GM19043 (cell line): ENCODE measurements at regions not wholly inside any gene's neighbourhood (a gene's known extent, or its start where the extent isn't known, plus 50 kb on each side); places are given as distances from the start of the nearest gene placed in this dataset.

Experiments used
- ATAC-seq: cut with Tn5 transposase; IDR thresholded peaks from one replicate; pipeline ENCODE4 v1.9.1; 2021; ENCODE audit warnings: low read depth; ENCODE audit not compliant: unreplicated experiment

GRCh38 chr15:70478251-70478990 lies 284.9 kb downstream of the UACA start:
- ATAC-seq: no peak

GRCh38 chr15:70477750-70478250 lies 285.6 kb downstream of the UACA start:
- ATAC-seq: no peak

GRCh38 chr15:70476441-70476840 lies 286.9 kb downstream of the UACA start:
- no peak for ATAC-seq

DNA sequence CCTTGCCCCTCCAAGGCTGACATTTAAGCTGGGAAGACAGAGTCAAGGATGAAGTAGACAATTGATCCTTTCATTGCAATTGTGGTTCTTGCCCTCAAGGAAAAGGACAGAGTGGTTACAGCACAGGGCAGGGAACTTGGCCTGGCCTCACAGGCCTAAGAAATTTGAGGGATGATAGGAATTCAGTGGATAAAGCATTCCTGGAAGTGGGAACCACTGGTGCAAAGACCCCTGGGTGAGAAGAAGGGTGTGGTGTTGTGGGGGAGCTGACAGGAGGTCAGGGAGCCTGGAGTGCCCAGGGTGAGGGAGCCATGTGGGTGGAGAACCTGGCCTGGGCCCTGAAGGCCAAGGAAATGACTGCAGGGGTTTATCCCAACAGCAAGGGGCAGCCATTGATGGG lies 287.4 kb downstream of the UACA start:
- no peak for ATAC-seq

DNA sequence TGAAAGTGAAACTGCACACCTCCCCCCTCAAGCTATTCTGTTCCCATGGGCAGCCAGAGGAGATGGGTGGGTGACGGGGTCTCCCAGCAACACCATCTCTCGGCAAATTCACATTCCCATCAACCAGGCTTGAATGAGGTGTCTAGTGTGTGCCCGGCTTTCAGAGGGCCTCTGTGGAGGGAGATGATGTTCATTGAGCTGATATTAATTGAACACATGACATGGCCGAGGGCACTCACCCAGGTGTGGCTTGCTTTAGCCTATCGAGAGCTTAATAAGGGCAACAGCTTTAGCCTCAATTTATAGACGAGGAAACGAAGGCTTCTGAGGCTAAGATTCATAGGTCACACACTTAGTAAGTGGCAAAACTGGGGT lies 288.0 kb downstream of the UACA start:
- ATAC-seq: no peak

DNA sequence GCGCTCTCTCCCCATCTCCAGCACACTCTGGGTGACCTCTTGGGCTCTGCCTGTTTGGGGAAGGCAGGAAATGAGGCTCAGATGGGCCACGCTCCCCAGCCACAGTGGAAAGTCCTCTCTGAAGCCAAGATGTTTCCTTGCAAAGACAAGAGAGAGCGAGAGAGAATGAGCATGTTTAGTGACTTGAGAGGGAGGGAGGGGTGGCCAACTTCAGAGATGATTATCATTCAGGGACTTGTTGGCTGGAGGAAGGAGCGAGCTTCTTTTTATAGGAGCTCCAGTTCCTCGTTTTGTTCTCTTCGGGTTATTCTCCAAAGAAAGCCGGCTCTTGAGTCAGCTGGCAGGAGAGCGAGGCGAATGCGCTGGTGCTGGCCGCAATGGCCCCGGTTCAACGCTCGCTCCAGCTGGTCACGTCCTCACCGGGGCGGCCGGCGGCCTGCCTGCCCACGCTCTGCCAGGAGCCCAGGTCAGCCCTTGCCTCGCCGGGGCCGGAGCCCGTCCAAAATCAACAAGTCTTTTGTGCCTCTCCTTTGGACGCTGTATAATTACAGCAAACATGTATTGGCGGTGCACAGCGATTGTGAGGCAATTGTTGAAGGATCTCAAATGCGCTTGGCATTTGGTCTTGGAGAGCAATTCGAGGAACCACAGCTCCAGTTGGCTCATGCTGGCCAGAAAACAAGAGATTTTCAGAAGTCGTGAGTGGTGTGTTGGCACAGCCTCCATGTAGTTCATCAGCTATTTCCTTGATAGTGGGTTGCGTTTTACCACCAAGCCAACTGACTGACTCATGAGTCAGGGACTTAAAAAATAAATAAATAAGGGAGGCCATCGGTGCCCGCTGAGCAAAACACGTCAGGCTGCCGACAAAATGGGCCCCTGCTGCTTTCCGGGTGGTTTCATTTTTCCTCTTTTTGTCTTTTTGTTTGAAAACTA lies 288.6 kb downstream of the UACA start:
- ATAC-seq: no peak

DNA sequence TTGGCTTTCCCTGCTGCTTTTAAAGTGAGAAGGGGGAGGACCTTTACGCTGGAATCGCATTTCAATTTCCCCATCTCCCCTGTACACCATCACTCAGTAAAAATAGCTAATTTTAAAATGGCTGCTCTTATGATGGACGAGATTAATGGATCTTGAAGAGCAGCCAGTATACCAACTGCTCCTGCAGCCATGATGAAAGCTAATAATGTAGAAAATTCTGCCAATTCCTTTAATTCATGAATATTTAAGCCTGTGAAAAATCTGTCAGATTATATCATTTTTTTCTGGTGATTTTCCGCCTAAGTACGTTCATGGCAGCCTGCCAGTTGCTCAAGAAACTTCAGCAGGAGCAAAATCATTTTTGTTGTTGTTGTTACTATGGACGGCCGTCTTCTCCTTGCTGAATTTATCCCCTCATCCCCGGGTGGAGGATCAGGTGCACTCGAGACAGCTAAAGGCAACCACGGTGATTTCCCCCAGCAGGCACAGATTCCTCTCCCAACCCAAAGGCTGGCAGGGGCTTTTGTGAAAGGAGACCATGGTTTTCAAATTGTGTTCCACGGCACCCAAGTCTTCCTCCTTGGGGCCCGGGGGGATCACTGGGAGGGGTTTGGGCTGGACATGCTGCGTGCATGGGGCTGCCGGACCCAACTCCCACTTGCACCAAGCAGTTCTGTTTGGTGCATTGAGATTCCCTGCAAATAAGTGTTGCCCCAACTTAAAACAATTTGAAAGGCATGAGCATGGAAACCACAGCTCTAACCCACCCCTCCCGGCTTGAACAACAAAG lies 289.6 kb downstream of the UACA start:
- ATAC-seq: no peak

DNA sequence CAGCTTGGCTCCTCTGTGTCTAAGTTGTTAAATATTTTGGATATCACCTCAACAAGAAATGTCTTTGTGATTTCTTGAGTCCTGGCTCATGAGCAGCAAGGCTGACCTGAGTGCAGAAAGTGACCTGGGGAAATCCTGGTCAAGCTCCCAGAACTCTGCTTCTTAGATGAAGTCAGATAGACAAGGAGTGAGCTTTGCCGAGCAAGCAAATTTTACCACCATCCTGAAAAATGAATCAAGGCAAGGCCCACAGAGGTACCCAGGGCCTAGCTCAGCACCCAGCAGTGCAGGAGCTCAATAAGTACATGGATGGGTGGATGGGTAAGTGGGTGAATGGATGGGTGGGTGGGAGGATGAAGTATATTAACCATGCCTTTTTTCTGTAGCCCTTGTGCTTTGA lies 291.8 kb downstream of the UACA start:
- no peak for ATAC-seq

GRCh38 chr15:70470556-70471191 lies 292.7 kb downstream of the UACA start:
- ATAC-seq: no peak

DNA sequence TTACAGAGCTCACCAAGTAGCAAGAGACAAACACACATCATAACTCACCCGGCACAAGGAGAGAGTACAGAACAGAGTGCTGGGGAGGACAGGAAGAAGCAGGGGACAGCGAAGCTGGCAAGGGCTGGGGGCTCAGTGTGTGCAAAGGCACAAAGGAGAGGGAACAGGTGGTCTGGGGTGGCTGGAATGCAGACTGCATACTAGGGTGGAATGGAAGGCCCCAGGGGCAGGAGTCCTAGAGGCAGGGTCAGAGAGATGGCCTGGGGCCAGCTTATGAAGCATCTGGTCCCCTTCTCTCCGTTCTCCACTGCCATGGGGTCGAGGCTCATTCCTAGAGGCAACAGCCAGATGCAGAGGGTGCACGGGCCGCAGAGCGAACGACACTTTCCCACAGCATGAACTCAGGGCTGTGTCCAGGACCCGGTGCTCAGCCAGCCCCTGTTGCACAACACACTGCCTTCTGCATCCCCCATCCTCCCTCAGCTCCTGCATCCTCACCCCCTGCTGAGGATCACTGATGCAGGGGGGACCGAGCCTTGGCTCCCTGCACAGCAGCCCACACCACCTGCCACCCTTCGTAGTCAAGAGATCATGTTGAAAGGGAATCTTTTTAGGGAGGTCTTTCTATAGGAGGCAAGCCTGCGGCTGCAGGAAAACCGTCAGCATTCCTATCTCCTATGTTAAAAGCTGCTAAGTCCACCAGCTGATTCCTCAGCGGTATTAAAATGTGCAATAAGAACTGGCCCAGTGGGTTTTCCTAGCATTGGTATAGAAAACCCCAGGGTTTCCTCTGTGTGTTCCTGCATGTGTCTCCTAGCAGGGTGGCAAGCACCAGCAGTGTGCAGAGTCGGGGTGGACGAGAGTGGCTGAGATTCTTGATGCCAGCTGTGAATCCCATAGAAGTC lies 293.5 kb downstream of the UACA start:
- ATAC-seq: no peak

- no peak for ATAC-seq
Observed at GRCh38 chr15:70469182-70469581, 294.2 kb downstream of the UACA start.

- no peak for ATAC-seq
Observed at GRCh38 chr15:70466895-70467529, 296.3 kb downstream of the UACA start.

DNA sequence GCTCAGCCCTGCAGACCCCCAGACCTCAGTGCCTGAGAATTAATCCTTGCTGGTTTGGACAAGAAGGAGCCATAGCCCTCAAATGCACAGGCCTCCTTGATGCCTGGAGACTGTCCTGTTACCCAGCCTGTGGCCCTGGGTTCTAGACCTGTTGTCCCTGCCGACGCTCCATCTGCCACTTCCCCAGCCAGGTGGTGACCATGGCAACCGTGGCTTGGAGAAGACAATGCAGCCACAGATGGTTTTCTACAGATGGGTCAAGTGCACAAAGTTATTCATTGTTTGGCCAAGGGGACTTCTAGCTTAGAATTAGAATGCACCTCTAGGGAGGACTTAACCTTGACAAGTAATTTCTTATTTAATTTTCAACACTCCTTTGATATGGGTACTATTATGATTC lies 297.1 kb downstream of the UACA start:
- ATAC-seq: no peak

GRCh38 chr15:70465812-70466211 lies 297.5 kb downstream of the UACA start:
- ATAC-seq: no peak

- peak; percentile 3 for ATAC-seq
Observed at GRCh38 chr15:70463453-70463834, 299.9 kb downstream of the UACA start.

DNA sequence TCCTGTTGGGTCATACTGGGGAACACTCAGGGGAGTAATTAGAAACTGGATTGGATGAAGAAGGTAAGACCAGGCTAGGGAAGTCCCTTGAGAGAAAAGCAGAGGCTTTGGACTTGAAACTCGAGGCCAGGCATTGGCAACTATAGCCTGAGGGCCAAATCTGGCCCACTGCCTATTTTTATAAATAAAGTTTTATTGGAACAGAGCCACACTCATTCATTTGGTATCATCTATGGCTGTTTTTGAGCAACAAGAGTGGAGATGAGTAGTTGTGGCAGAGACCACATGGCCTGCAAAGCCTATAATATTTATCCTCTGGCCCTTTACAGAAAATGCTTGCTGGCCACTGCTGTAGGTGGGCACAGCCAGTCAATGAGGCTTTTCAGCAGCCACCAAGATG lies 301.4 kb downstream of the UACA start:
- ATAC-seq: no peak

GRCh38 chr15:70461017-70461416 lies 302.3 kb downstream of the UACA start:
- ATAC-seq: no peak

DNA sequence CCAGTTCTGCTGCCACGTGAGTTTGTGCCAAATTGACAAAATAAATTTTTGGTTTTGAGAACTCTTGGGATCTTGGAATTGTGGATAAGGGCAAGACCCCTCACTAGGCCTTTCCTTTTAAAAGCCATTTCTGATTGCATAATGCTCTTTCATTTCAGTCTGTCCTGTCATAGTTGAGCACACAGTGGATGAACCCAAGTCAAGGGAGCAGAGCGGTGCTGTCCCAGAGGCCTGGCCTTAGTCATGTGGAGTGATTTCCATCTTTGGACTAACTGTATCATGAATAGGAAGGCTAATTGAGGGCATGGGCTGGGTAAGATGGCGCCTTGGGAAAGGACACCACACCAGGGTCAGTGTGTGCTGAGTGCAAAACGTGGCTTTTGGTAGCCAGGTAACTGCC lies 304.0 kb downstream of the UACA start:
- no peak for ATAC-seq

- ATAC-seq: no peak
Observed at GRCh38 chr15:70453766-70454165, 309.6 kb downstream of the UACA start.
